DMS114 treated with DMSO at 0.1 percent for 48 hours (cell line): ENCODE measurements at regions not wholly inside any gene's neighbourhood (a gene's known extent, or its start where the extent isn't known, plus 50 kb on each side); places are given as distances from the start of the nearest gene placed in this dataset.

Experiments used
- DNase-seq: peaks from one replicate; lab custom pipeline; 2025; ENCODE audit not compliant: unreplicated experiment; lab: John Stamatoyannopoulos, UW

- no peak for DNase-seq
These were observed 617.5 kb upstream of the ACVR2A start for GRCh38 chr2:147227313-147227712.

DNA sequence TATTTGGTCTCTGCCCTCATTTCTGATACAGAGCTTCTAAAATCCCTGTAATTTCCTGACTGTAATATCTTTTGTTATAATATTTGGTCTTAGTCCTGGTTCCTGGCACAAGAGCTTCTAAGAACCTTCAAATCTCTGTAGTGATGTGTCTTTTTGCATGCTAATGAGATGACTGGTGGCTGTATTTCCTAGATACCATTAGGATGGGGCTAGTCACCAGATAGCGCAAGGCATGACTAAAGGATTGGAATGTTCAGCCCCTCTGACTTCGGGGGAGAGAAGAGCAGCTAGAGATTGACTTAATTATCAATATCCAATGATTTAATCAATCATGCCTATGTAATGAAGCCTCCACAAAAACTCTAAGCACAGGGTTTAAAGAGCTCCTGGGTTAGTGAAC is 620.8 kb upstream of the ACVR2A start:
- DNase-seq: no peak

DNA sequence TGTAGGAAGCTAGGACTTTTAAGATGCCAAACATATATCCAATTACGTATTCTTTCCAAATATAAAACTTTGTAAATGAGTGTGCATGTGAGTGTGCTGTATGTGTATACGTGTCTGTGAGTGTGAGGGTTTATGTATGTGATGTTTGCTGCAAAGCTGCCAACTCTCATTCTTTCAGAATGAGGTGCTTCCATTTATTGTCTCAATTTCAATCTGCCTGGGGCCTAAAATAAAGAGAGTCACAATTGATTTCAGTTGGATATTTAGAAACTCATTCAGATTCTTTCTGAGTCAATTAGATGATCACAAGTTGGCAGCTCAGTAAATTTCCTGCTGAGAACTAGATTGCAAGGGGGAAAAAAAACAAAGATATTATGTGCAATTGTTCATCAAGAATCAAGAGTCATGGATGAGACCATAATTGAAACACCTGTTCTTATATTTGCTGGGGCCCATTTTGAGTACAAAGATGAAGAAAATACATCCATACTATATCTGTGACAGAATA is 621.2 kb upstream of the ACVR2A start:
- DNase-seq: no peak

GRCh38 chr2:147223119-147223518 is 621.7 kb upstream of the ACVR2A start:
- DNase-seq: no peak

- no peak for DNase-seq
These were observed 622.3 kb upstream of the ACVR2A start for GRCh38 chr2:147222506-147222905.

GRCh38 chr2:147214914-147215313 is 629.9 kb upstream of the ACVR2A start:
- no peak for DNase-seq

GRCh38 chr2:147211484-147211883 is 633.3 kb upstream of the ACVR2A start:
- DNase-seq: no peak

GRCh38 chr2:147204102-147204501 is 640.7 kb upstream of the ACVR2A start:
- DNase-seq: no peak

DNA sequence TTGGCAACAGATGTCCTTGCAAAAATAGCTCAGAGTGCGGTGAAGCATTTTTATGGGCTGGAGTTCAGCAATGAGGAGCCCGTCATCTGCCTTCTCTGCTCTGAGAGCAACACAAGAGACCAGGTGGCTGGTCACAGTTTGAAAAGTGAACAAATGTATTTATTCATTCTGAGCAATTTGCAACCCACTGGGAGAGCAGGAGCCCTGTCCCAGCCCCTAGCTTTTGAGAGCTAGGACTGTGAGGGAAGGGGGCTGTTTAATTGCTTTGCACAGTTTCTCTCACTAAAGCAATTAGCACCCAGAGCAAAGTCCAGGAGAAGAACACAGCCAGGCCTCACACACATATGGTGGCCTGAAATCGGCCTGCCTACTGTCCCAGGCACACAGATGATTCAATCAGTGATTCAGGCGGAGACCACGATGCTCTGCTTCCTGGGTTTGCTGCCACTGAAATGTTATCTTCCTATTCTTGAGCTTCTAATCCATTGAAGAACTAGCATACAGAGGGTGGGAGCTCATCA is 646.1 kb upstream of the ACVR2A start:
- no peak for DNase-seq

- no peak for DNase-seq
These were observed 646.9 kb upstream of the ACVR2A start for GRCh38 chr2:147197754-147198483.

- no peak for DNase-seq
These were observed 662.6 kb upstream of the ACVR2A start for GRCh38 chr2:147182260-147182659.

GRCh38 chr2:147181351-147182029 is 663.3 kb upstream of the ACVR2A start:
- DNase-seq: no peak

GRCh38 chr2:147177071-147177857 is 667.6 kb upstream of the ACVR2A start:
- DNase-seq: no peak

DNA sequence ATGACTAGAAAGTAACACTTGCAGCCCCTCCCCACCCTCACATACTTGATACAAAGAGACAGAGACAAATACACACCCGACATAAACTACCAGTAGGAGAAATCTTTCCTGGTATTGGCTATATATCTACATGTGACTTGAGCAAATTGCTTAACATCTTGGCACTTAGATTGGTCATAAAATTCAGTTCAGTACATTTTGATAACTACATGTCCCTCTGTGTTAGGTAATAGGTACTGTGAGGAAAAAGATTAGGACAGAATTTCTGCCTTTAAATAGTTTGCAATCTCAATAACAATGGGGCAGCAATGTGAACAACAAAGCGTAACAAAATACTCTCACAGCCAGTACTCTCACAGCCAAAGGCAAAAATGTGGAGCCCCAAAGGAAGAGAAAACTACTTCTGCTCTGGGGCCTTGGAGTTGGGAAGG is 670.0 kb upstream of the ACVR2A start:
- no peak for DNase-seq

DNA sequence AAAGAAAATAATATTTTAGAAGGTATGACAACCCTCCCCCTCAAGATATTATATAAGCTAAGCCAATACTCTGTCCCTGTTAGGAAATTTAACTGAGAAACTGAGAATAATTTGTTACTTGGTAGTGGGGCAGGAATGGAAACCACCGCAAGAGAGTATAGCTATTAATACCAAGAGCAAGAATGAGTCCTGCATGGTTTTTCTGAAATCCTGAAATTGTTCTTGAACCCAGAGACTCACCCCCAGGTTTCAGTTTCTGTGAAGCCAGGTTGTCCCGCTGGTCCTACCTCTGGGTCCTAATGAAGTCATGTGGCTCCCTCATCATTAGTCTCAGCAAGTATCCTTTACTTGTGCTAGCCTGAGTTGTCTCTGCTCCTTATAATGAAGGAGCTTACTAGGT is 671.0 kb upstream of the ACVR2A start:
- no peak for DNase-seq

DNA sequence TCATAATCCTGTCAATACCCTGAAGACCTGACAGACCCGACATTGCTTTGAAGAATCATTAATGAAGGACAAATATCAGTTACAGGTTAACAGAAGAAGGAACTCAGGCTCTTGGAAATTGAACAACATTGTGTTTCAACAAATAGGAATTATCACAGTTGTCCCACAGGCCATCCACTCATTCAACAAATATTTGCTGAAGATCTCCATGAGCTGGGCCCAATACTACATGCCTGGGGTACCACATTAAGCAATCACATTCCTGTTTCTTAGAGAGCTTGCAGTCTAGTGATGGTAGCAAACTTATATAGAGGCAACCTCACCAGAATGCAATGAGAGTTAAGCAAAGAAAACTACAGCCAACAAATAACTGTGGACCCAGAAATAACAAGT is 671.6 kb upstream of the ACVR2A start:
- DNase-seq: no peak

- DNase-seq: no peak
These were observed 672.2 kb upstream of the ACVR2A start for GRCh38 chr2:147172493-147173188.

DNA sequence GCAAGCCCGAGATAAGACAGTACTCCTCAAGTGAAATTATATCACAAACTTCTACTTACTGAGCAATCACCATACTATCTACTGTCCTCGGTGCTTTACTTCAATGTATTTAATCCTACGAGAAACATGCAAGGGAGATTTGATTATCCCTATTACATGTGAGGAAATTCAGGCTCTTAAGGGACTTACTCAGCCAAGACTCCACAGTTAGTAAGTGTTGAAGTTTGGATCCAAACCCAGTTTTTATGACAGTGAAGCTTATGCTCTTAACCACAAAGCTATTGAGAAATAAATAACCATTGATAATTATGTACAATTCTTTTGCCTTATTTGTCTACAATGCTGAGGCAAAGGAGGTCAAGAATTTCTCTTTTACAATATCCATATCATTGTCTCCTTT is 672.9 kb upstream of the ACVR2A start:
- DNase-seq: no peak

DNA sequence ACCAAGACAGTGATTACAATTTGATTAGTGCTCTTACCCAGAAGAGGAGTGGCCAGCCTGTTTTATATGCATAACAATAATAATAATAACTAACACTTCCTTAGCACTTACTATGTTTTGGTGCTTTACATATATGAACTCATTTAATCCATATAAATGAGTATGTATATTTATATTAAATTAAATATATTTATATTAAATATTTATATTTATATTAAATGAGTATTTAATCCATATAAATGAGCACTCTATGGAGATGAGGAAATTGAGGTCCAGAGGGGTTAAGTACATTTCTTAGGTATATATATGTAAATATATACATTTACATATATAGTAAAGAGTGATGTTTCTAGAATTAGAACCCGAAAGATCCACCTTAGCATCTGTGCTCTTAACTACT is 673.9 kb upstream of the ACVR2A start:
- DNase-seq: no peak

- no peak for DNase-seq
These were observed 679.0 kb upstream of the ACVR2A start for GRCh38 chr2:147165697-147166382.
